Left colon (tissue), 2 donors: ENCODE measurements at regions not wholly inside any gene's neighbourhood (a gene's known extent, or its start where the extent isn't known, plus 50 kb on each side); places are given as distances from the start of the nearest gene placed in this dataset.
A peak's percentile ranks its signal among the peaks of the same experiment; 100 is the strongest.

ENCODE experiments used
- ATAC-seq: fragments of 200-7000 bp; cut with Tn5 transposase; one replicate; pipeline ENCODE4 v1.9.1; 2020; ENCODE audit warnings: mild to moderate bottlenecking, moderate library complexity
- DNase-seq, 2 donors: peaks; one replicate each; pipeline ENCODE4 v3.0.0-alpha.2; 2020
- intact Hi-C, 2 donors: fragments of 100-400 bp; cut with DNase I in 1 of 2; cut with micrococcal nuclease in 1 of 2; formaldehyde crosslinking; loops; one replicate each; pipeline versions ENCODE4 v1.11.2 to v1.14.0; 2022; cut with DNase I, micrococcal nuclease
- donor health status: DM: no; HTN: no; CAD: no.
- donor health status: DM: yes; HTN: yes; CAD: no.

DNA sequence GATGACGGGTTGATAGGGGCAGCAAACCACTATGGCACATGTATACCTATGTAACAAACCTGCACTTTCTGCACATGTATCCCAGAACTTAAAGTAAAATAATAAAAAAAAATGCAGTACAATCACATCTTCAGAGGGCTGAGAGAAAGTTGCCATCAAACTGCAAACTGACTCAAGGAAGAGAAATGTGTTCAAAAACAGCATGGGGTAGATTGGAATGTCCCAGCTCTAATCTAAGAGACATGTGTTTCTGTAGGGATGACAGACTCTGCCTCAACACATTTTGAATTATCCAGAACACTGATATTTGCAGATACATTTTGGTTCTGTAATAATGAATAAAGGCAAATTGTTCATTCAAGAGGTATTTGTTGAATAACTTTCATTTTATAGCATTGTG is 171.2 kb upstream of the RUNX1 start:
- intact Hi-C loops, result no loop called here
- ATAC-seq (no peak), DNase-seq (no peak)

- no peak for DNase-seq
- no peak for ATAC-seq
- intact Hi-C loops, result no loop called here
Observed at GRCh38 chr21:35219719-35220118, 170.6 kb upstream of the RUNX1 start.

GRCh38 chr21:35219291-35219690 is 170.2 kb upstream of the RUNX1 start:
- ATAC-seq, result no peak

GRCh38 chr21:35217504-35218060 is 168.5 kb upstream of the RUNX1 start:
- intact Hi-C loops, result no loop called here
- no peak for DNase-seq
- no peak for ATAC-seq

More at GRCh38 chr21:35219291-35219690, 170.2 kb upstream of the RUNX1 start:
- no peak for DNase-seq
- intact Hi-C loops, result no loop called here

GRCh38 chr21:35216996-35217395 is 167.9 kb upstream of the RUNX1 start:
- ATAC-seq, result no peak

DNA sequence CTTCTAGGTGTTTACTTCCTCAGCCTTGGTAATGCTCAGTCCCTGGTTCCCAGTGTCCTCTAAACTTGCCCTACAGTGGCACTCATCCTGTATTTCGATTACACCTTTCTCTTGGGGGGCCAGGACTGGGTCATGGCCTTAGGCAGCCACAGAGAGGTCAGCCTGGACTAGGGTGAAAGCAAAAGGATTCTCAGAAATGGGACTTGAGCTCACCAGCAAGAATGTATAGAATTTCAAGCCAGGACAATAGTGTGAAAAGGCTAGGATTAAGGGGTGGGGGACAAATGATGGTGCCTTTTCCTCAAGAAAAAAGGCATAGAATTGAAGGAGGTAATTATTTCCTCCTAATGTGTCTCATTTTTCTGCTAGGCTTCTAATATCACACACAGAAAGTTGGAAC is 166.8 kb upstream of the RUNX1 start:
- no peak for ATAC-seq
- intact Hi-C loops, result no loop called here
- no peak for DNase-seq

More at GRCh38 chr21:35216996-35217395, 167.9 kb upstream of the RUNX1 start:
- intact Hi-C loops, result no loop called here
- DNase-seq, result no peak

DNA sequence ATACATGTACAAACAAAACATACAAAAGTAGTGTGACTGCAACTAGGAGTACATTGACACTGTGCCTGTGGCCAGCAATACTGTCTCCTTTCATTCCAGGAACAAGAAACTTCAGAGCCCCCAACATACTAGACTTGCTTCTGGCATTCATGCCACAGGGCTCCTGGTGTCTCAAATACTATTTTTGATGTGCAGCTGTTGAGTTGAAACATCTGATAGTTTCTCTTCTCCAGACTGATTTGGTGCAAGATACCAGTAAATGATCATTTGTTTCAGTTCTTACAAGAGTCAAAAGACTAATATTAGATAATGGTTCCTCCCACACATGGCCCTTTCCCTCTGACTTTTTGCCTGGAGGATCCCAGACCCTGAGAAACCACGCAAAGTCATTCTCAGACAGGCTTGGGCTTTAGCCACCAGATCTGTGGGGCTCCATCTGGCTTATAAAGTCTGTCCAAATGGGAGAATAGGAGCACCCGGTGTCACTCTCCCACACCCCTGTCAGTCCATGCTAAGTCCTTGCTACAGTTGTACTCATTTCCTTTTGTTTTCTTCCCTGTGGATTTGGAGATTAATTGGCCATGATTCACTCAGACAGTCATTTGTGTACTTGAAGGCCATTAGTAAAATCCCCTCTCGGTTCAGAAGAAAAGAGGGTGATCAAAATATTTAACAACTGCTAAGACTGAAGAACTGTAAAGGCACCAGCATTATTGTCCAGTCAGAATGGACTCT is 163.5 kb upstream of the RUNX1 start:
- intact Hi-C loops, result no loop called here

DNA sequence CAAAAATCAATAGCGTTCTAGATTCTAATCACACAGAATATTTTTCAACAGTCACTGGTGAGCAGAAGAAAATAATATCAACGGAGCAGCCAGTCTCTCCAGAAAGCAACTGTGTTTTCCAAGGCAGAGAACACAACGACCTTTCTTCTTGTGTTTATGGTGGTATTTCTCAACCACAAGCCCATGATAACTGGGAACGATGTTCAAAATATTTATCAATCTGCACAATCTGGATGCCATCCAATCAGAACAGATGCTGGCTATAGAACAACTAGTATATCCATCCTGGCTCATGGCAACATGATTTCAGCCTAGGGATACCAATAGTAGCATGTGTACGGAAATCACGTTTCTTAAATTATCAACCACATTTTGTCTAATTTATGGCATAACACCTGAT is 162.7 kb upstream of the RUNX1 start:
- DNase-seq (no peak), ATAC-seq (no peak)
- intact Hi-C loops, result no loop called here

More for the DNA sequence above, 163.5 kb upstream of the RUNX1 start:
- ATAC-seq (no peak), DNase-seq (no peak)

GRCh38 chr21:35210093-35210492 is 161.0 kb upstream of the RUNX1 start:
- DNase-seq, result no peak
- no peak for ATAC-seq
- intact Hi-C loops, result no loop called here

GRCh38 chr21:35208810-35209517 is 159.9 kb upstream of the RUNX1 start:
- intact Hi-C loops, result no loop called here
- ATAC-seq, result no peak
- no peak for DNase-seq

- ATAC-seq, result no peak
- no peak for DNase-seq
- intact Hi-C loops, result no loop called here
Observed at GRCh38 chr21:35208104-35208503, 159.0 kb upstream of the RUNX1 start.

GRCh38 chr21:35207322-35207721 is 158.2 kb upstream of the RUNX1 start:
- intact Hi-C loops, result no loop called here
- ATAC-seq (no peak), DNase-seq (no peak)

GRCh38 chr21:35206141-35207125 is 157.3 kb upstream of the RUNX1 start:
- ATAC-seq (no peak), DNase-seq (no peak)
- intact Hi-C loops, result no loop called here

DNA sequence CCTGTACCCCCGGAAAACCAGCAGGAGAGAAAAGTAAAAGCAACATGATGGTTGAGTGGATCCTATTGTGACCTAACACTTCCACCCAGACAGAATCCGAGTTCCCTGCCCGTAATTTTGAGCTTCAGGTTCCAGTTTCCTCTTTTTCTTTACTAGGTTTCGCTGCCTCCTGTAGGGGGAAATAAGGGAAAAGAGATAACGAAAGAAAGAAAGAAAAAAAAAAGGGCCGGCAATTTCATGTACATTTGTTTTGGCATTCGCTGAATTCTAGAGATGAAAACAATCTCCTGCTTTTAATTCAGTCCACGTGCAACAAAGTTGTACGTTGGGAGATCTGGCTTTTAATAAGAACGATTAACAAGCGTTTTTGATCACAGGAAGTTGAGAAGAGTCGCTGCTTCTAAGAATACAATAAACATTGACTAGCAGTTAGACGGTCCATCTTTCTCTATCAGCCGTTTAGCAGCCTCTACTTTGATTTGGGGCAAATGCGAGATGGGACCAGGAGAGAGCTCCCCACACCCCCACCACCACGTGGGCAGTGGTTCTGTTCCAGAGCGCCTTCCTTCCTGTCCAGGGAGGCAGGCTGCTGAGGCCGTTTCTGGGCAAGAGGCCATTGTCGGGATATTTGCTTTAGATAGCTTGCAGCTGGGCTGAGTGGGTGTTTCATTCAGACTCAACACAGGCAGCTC is 155.9 kb upstream of the RUNX1 start:
- intact Hi-C loops, result no loop called here
- ATAC-seq (peak; percentile 44), DNase-seq (peak; percentile 40 to 52)

DNA sequence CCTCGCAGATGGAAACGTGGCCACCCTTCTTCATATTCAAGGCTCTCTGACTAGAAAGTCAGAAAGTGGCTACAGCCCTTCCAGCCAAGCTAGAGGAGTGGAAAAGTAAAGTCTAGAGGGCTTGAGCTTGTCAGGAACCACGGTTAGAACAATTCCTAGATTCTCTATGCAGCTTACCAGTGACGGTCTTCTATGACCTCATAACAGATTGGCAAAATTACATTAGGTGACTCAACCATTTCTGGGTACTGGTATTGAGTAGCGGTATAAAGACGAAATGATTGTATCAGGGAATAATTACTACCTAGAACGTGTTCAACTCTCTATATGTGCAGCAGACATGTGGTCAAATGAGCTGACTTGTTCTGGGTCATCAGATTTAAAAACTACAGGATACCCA is 155.0 kb upstream of the RUNX1 start:
- ATAC-seq, result no peak
- intact Hi-C loops, result no loop called here
- DNase-seq, result no peak

- intact Hi-C loops, result no loop called here
- ATAC-seq (no peak), DNase-seq (no peak)
Observed at GRCh38 chr21:35203093-35203977, 154.2 kb upstream of the RUNX1 start.

- DNase-seq (no peak), ATAC-seq (no peak)
- intact Hi-C loops, result no loop called here
Observed at GRCh38 chr21:35202431-35202830, 153.3 kb upstream of the RUNX1 start.

- ATAC-seq (no peak), DNase-seq (no peak)
- intact Hi-C loops, result no loop called here
Observed at GRCh38 chr21:35201799-35202198, 152.7 kb upstream of the RUNX1 start.
